Cardiac septum (tissue), 1 donor: ENCODE measurements at regions not wholly inside any gene's neighbourhood (a gene's known extent, or its start where the extent isn't known, plus 50 kb on each side); places are given as distances from the start of the nearest gene placed in this dataset.
"Not testable (repeated sequence)": the region's sequence is repeated elsewhere in the genome, so short reads cannot be mapped to it uniquely, and the experiment has no call there.

Experiments used
- DNase-seq: peaks from one replicate; pipeline ENCODE4 v3.0.0-alpha.2; 2020; ENCODE audit warnings: low spot score
- intact Hi-C: fragments of 100-400 bp; cut with DNase I; formaldehyde crosslinking; loops from one replicate; pipeline ENCODE4 v1.14.0; 2022
- donor health status: DM: no; HTN: no; CAD: no.

GRCh38 chr2:65999796-66000195, 435.1 kb upstream of the MEIS1 start:
- intact Hi-C loops, result no loop called here
- no peak for DNase-seq

GRCh38 chr2:65999103-65999502, 435.8 kb upstream of the MEIS1 start:
- intact Hi-C loops, result no loop called here
- DNase-seq, result no peak

- intact Hi-C loops, result no loop called here
- no peak for DNase-seq
These were observed 437.0 kb upstream of the MEIS1 start for GRCh38 chr2:65997961-65998360.

- DNase-seq, result no peak
- intact Hi-C loops, result no loop called here
These were observed 442.7 kb upstream of the MEIS1 start for GRCh38 chr2:65992198-65992554.

- DNase-seq, result no peak
- intact Hi-C loops, result no loop called here
These were observed 443.3 kb upstream of the MEIS1 start for GRCh38 chr2:65991381-65992197.

GRCh38 chr2:65985986-65986385, 448.9 kb upstream of the MEIS1 start:
- no peak for DNase-seq
- intact Hi-C loops, result no loop called here

GRCh38 chr2:65980531-65980930, 454.4 kb upstream of the MEIS1 start:
- intact Hi-C loops, result no loop called here
- no peak for DNase-seq

GRCh38 chr2:65979446-65979845, 455.5 kb upstream of the MEIS1 start:
- no peak for DNase-seq
- intact Hi-C loops, result no loop called here

GRCh38 chr2:65974067-65974723, 460.7 kb upstream of the MEIS1 start:
- DNase-seq, result no peak
- intact Hi-C loops, result no loop called here

- intact Hi-C loops, result no loop called here
These were observed 465.8 kb upstream of the MEIS1 start for GRCh38 chr2:65969161-65969560.

GRCh38 chr2:65963303-65963702, 471.6 kb upstream of the MEIS1 start:
- intact Hi-C loops, DNase-seq: not testable (repeated sequence)

More at GRCh38 chr2:65969161-65969560, 465.8 kb upstream of the MEIS1 start:
- no peak for DNase-seq

- intact Hi-C loops, result no loop called here
- DNase-seq, result no peak
These were observed 474.0 kb upstream of the MEIS1 start for GRCh38 chr2:65960953-65961352.

- intact Hi-C loops, result no loop called here
- no peak for DNase-seq
These were observed 477.0 kb upstream of the MEIS1 start for GRCh38 chr2:65957886-65958285.

- DNase-seq, result no peak
- intact Hi-C loops, result no loop called here
These were observed 477.5 kb upstream of the MEIS1 start for GRCh38 chr2:65957454-65957853.

- no peak for DNase-seq
- intact Hi-C loops, result no loop called here
These were observed 479.7 kb upstream of the MEIS1 start for GRCh38 chr2:65955259-65955658.

- intact Hi-C loops, result no loop called here
- no peak for DNase-seq
These were observed 481.8 kb upstream of the MEIS1 start for GRCh38 chr2:65952966-65953761.

GRCh38 chr2:65944213-65944612, 490.7 kb upstream of the MEIS1 start:
- intact Hi-C loops, result no loop called here
- no peak for DNase-seq

GRCh38 chr2:65943099-65943786, 491.7 kb upstream of the MEIS1 start:
- DNase-seq, result no peak
- intact Hi-C loops, result no loop called here

GRCh38 chr2:65940856-65941255, 494.1 kb upstream of the MEIS1 start:
- DNase-seq, result no peak
- intact Hi-C loops, result no loop called here

- intact Hi-C loops, result no loop called here
- no peak for DNase-seq
These were observed 495.2 kb upstream of the MEIS1 start for GRCh38 chr2:65939687-65940086.
